Right kidney (tissue), 1 donor: ENCODE measurements at regions not wholly inside any gene's neighbourhood (a gene's known extent, or its start where the extent isn't known, plus 50 kb on each side); places are given as distances from the start of the nearest gene placed in this dataset.

Experiments
- DNase-seq: peaks from one replicate; pipeline ENCODE4 v3.0.0-alpha.2; 2016

- DNase-seq, result no peak
These were observed 135.8 kb upstream of the GPC1 start for GRCh38 chr2:240299710-240300068.

GRCh38 chr2:240300261-240300821 lies 135.1 kb upstream of the GPC1 start:
- no peak for DNase-seq

- DNase-seq, result no peak
These were observed 134.6 kb upstream of the GPC1 start for GRCh38 chr2:240300840-240301239.

GRCh38 chr2:240301256-240301795 lies 134.1 kb upstream of the GPC1 start:
- no peak for DNase-seq

DNA sequence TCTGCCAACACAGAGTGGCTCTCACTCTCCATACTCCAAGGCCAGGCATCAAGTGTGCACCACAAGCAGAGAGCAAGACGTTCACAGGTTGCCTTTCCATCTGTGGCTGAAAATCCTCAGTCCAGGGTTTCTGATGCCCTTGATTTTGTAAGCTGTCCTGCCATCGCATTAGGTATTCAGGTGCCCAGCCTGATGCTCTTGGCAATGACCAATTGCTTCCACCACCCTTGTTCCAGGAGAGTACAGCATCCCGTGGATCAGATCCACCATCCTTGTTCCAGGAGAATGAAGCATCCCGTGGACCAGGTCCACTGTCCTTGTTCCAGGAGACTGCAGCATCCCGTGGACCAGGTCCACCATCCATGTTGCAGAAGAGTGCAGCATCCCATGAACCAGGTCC lies 133.4 kb upstream of the GPC1 start:
- no peak for DNase-seq

DNA sequence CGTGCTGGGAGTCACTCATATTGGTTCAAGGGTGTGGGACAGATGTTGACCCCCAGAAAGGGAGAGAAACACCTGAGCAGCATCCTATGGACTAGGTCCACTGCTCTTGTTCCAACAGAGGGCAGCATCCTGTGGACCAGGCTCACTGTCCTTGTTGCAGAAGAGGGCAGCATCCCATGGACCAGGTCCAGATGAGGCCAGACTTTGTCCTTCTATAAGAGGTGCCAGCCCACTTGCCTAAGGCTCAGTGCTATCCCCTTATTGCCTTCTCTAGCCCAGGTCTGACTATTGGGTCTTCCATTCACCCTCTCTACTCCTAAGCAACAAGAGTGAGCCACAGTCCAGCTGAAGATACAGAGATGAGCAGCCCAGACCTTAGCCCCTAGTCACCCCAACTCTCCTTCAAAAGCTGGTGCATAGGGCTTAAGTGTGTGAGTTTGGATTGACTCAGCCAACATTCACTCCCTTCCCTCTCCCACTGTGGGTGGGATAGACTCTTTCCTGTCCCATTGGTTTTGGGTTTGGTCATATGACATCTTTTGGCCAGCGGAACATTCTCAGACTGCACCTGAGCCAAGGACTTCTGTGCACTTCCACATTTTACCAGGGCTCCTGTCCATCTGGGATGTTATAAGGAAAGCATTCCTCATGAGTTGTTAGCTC lies 132.4 kb upstream of the GPC1 start:
- DNase-seq, result no peak

- no peak for DNase-seq
These were observed 131.3 kb upstream of the GPC1 start for GRCh38 chr2:240303896-240304745.

- no peak for DNase-seq
These were observed 130.7 kb upstream of the GPC1 start for GRCh38 chr2:240304746-240305161.

- no peak for DNase-seq
These were observed 130.0 kb upstream of the GPC1 start for GRCh38 chr2:240305369-240305962.

GRCh38 chr2:240306185-240306584 lies 129.3 kb upstream of the GPC1 start:
- DNase-seq, result no peak

GRCh38 chr2:240308111-240308651 lies 127.3 kb upstream of the GPC1 start:
- DNase-seq, result no peak

DNA sequence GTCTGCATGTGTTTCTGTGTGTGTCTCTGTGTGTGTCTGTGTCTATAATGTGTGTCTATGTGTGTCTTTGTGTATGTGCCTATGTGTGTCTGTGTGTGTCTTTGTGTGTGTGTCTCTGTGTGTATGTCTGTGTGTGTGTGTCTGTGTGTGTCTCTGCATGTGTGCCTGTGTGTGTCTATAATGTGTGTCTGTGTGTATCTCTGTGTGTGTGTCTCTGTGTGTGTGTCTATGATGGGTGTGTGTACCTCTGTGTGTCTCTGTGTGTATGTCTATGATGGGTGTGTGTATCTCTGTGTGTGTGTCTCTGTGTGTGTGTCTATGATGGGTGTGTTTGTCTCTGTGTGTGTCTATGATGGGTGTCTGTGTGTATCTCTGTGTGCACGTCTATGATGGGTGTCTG lies 126.2 kb upstream of the GPC1 start:
- DNase-seq, result no peak

- DNase-seq, result no peak
These were observed 125.3 kb upstream of the GPC1 start for GRCh38 chr2:240310201-240310600.

DNA sequence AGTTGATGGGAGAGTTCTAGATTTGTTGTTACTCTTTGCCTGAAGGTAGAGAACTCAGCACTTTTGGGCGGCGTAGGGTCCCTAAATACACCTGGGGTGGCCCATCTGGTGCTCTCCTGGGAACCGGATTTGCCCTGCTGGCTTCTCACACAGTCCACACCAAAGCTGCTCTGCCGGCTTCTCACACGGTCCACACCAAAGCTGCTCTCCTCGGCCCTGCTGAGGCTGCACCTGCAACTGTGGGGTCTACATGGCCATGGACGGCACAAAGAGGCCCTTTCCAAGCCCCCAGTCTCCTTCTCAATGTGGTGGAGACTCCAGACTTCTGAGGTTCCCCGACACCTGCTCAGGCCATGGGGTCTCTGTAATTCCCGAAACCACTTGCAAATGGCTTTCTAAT lies 124.8 kb upstream of the GPC1 start:
- DNase-seq, result no peak

DNA sequence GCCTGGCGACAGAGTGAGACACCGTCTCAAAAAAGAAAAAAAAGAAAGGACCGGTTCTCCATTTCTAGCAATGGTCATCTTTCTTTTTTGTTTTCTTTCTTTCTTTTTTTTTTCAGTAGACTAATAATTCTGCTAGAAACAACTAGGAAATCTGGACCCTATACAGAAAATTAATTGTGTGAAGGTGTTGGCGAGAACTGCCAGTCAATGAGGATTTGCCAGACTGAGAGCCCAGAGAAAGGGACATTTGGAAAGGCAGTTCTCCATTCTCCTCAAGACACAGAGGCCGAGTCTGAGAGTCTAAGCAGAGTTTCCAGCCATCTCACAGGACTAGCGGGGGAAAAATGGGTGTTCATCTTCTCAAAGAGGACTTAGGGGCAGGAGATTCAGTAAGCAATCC lies 123.6 kb upstream of the GPC1 start:
- no peak for DNase-seq

DNA sequence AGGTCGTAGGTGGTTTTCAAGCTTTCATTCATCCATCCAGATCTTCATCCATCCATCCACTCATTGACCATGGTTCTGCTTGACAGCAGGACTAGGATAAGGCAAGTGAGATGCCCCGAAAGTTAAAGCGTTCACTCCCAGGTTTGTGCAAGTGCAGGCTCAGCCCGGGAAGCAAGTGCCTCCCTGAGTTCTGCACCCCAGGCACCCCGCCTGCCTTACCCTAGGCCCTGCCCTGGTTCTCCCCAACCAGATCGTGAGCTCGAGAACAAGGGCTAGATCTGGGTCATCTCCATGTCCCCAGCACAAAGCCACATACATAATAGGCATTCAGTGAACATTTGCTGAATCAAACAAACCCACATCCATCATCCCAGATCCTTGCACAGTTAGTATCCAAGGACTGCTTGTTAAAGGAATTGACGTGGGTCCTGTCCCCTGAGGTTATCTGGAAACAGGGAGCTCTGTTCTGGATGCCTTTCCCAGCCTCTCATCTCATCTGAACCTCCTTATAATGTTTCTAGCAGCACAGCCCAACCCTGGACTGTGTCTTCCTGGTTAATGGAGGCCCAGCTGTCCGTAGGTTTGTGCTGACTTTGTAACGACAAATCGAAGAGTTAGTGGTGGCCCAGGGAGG lies 116.1 kb upstream of the GPC1 start:
- DNase-seq, result no peak

GRCh38 chr2:240319855-240320203 lies 115.6 kb upstream of the GPC1 start:
- DNase-seq, result no peak

DNA sequence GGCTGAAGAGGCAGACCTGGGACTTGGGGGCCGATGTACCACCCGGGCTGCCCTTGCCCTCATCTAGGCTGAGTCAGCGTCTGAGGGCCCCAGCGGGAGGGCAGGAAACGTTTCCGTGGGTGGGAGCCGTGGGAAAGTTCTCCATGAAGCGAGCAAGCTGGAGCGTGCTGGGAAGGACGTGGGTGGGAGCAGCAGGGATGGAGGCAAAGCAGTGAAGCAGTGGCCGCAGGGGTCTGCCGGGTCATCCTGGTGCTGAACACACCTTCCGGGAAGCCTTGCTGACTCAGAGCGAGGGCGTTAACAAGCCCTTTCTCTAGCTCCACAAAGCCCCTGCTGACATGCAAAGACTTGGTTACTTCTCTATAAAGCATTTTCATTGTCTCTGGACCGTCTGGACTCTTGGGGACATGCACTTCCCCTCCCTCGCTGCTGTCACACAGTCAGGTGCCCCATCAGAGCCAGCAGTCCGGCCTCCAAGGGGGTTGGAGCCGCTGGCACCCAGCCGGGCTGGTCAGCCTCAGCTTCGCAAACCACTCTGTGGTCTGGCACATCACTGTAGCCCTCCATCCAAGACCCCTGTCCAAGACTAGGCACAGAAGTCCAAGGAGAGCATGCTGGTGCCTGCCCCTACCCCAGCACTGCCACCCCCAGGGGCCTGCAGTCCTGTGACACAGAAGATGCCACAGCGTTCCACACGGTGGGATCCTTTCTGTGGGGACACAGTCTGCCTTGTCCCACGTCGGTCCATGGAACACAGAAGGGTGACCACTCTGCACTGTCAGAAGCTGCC lies 115.1 kb upstream of the GPC1 start:
- no peak for DNase-seq

GRCh38 chr2:240322231-240322955 lies 113.1 kb upstream of the GPC1 start:
- DNase-seq, result no peak

GRCh38 chr2:240322991-240323390 lies 112.5 kb upstream of the GPC1 start:
- no peak for DNase-seq
